ENCODE measurements at regions not wholly inside any gene's neighbourhood (a gene's known extent, or its start where the extent isn't known, plus 50 kb on each side); places are given as distances from the start of the nearest gene placed in this dataset.
A peak's percentile ranks its signal among the peaks of the same experiment; 100 is the strongest.

DNA sequence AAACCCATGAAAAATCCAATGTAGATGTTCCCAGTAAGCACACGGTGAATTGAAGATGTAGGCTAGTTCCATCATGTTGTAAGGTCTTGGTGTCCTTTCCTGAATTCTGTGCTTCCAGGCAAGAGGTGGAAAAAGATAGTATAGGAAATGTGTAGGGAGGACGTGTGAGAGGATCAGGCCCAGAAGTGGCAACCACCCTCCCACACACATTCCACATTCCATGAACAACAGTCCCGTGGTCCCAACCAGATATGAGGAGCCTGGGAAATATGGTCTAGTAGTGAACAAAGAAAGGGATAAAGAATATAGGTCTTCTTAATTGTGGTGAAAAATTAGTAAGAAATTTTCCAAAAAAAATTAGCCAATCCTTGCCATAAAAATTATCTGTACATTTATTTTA, 1254.2 kb upstream of the SLC10A2 start:
- Histone ChIP-seq H3K27ac (ENCODE audit: low read depth, low read length) (no peak overlapping the region), H3K9ac (ENCODE audit: extremely low read depth, low read length, poor library complexity, severe bottlenecking) (no peak overlapping the region), H3K36me3 (ENCODE audit: control insufficient read depth, insufficient read depth, low read length) (no peaks in the 10 kb centered on the region), H3K27me3 (ENCODE audit: control insufficient read depth, insufficient read depth, low read length, poor library complexity, severe bottlenecking) (no peaks in the 10 kb centered on the region), H3K4me3 (ENCODE audit: low read length) (no peak overlapping the region), H3K4me1 (ENCODE audit: control insufficient read depth, insufficient read depth, low read length) (no peaks in the 10 kb centered on the region), H3K9me3 (ENCODE audit: control insufficient read depth, low read length) (peaks cover 6% of the 10 kb centered on the region)
- Mint-ChIP-seq H3K4me1 (no peaks in the 10 kb centered on the region), H3K27ac (no peak overlapping the region), H3K36me3 (ENCODE audit: low read depth) (no peaks in the 10 kb centered on the region), H3K27me3 (ENCODE audit: insufficient read depth) (no peaks in the 10 kb centered on the region), H3K9me3 (peaks cover 2% of the 10 kb centered on the region), H3K4me3 (no peak overlapping the region)
- 100% methylated on average over 1 of the region's 3 CpGs; no CpG with 5 or more reads in 1 of the 2 experiments for WGBS, 2 experiments (ENCODE audit: insufficient coverage in 1 of 2, insufficient read length in 1 of 2)
- TF ChIP-seq, protein P1, sequence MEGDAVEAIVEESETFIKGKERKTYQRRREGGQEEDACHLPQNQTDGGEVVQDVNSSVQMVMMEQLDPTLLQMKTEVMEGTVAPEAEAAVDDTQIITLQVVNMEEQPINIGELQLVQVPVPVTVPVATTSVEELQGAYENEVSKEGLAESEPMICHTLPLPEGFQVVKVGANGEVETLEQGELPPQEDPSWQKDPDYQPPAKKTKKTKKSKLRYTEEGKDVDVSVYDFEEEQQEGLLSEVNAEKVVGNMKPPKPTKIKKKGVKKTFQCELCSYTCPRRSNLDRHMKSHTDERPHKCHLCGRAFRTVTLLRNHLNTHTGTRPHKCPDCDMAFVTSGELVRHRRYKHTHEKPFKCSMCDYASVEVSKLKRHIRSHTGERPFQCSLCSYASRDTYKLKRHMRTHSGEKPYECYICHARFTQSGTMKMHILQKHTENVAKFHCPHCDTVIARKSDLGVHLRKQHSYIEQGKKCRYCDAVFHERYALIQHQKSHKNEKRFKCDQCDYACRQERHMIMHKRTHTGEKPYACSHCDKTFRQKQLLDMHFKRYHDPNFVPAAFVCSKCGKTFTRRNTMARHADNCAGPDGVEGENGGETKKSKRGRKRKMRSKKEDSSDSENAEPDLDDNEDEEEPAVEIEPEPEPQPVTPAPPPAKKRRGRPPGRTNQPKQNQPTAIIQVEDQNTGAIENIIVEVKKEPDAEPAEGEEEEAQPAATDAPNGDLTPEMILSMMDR (conservative IDR thresholded peaks at IDR 0.05): no peak
- DNase-seq: no peak

DNA sequence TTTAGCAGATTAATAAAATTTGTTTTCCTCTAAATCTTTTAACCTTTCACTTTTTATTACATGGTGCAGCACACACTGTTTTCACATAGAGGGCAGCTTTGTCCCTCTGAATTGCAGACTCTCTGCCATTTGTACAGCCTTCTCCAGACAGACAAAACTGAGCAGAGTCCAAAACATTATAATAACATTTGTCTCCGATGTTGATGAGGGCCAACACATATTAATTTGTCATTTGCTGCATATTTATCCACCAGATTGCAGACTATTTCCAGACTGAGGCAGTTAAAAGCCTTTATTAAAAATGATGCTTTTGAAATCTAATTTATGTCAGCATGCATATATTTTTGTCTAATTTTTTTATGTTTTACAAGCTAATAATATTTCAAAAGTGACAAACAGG, 1251.9 kb upstream of the SLC10A2 start:
- no peak for DNase-seq
- 65% methylated on average over 1 of the region's 1 CpG; no CpG with 5 or more reads in 1 of the 2 experiments for WGBS, 2 experiments (ENCODE audit: insufficient coverage in 1 of 2, insufficient read length in 1 of 2)
- H3K36me3 ChIP-seq (ENCODE audit: control insufficient read depth, insufficient read depth, low read length): no peaks in the 10 kb centered on the region

DNA sequence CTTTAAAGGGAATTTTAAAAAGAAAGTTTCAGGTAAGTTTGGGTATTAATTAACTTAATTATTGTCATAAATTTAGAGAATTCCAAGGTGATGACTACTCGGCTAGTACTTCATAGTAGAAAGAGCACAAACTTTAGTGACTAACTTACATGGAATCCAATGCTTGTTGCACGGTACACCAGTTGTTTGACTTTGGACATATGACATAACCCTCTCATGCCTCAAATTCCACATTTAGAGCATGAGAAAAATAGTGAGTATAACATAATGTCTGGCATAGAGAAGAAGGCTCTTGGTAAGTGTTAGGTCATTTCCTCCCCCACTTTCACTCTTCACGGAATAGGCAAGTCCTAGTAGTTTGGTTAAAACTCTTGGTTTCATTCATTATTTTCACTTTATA, 1249.4 kb upstream of the SLC10A2 start:
- no peak overlapping the region for H3K27ac ChIP-seq (ENCODE audit: low read depth, low read length)
- peak overlapping the region; percentile 70 for H3K4me3 ChIP-seq (ENCODE audit: low read length)
- peaks cover 41% of the 10 kb centered on the region for H3K9me3 ChIP-seq (ENCODE audit: control insufficient read depth, low read length)
- peaks cover 32% of the 10 kb centered on the region for H3K9me3 Mint-ChIP-seq
- H3K27me3 Mint-ChIP-seq (ENCODE audit: insufficient read depth): no peaks in the 10 kb centered on the region
- no peak overlapping the region for H3K4me3 Mint-ChIP-seq
- 95 to 96% methylated on average over 3 of the region's 3 CpGs for WGBS, 2 experiments (ENCODE audit: insufficient coverage in 1 of 2, insufficient read length in 1 of 2)
- no peaks in the 10 kb centered on the region for H3K4me1 ChIP-seq (ENCODE audit: control insufficient read depth, insufficient read depth, low read length)
- no peaks in the 10 kb centered on the region for H3K27me3 ChIP-seq (ENCODE audit: control insufficient read depth, insufficient read depth, low read length, poor library complexity, severe bottlenecking)
- H3K27ac Mint-ChIP-seq: no peak overlapping the region
- TF ChIP-seq, protein P1 (conservative IDR thresholded peaks at IDR 0.05): no peak
- H3K4me1 Mint-ChIP-seq: no peaks in the 10 kb centered on the region
- H3K9ac ChIP-seq (ENCODE audit: extremely low read depth, low read length, poor library complexity, severe bottlenecking): no peak overlapping the region
- no peaks in the 10 kb centered on the region for H3K36me3 ChIP-seq (ENCODE audit: control insufficient read depth, insufficient read depth, low read length)
- peaks cover 3% of the 10 kb centered on the region for H3K36me3 Mint-ChIP-seq (ENCODE audit: low read depth)
- no peak for DNase-seq

More for the DNA sequence above, 1251.9 kb upstream of the SLC10A2 start:
- Mint-ChIP-seq H3K4me3 (no peak overlapping the region), H3K27me3 (ENCODE audit: insufficient read depth) (no peaks in the 10 kb centered on the region), H3K36me3 (ENCODE audit: low read depth) (peaks cover 3% of the 10 kb centered on the region), H3K9me3 (peaks cover 19% of the 10 kb centered on the region), H3K27ac (no peak overlapping the region), H3K4me1 (no peaks in the 10 kb centered on the region)
- no peak overlapping the region for H3K9ac ChIP-seq (ENCODE audit: extremely low read depth, low read length, poor library complexity, severe bottlenecking)
- no peaks in the 10 kb centered on the region for H3K27me3 ChIP-seq (ENCODE audit: control insufficient read depth, insufficient read depth, low read length, poor library complexity, severe bottlenecking)
- peaks cover 26% of the 10 kb centered on the region for H3K9me3 ChIP-seq (ENCODE audit: control insufficient read depth, low read length)
- no peaks in the 10 kb centered on the region for H3K4me1 ChIP-seq (ENCODE audit: control insufficient read depth, insufficient read depth, low read length)
- TF ChIP-seq, protein P1 (conservative IDR thresholded peaks at IDR 0.05): peak; percentile 66
- no peak overlapping the region for H3K4me3 ChIP-seq (ENCODE audit: low read length)
- H3K27ac ChIP-seq (ENCODE audit: low read depth, low read length): no peak overlapping the region

Data from endodermal cell (in vitro differentiated cells).